ENCODE measurements at regions not wholly inside any gene's neighbourhood (a gene's known extent, or its start where the extent isn't known, plus 50 kb on each side); places are given as distances from the start of the nearest gene placed in this dataset.

DNA sequence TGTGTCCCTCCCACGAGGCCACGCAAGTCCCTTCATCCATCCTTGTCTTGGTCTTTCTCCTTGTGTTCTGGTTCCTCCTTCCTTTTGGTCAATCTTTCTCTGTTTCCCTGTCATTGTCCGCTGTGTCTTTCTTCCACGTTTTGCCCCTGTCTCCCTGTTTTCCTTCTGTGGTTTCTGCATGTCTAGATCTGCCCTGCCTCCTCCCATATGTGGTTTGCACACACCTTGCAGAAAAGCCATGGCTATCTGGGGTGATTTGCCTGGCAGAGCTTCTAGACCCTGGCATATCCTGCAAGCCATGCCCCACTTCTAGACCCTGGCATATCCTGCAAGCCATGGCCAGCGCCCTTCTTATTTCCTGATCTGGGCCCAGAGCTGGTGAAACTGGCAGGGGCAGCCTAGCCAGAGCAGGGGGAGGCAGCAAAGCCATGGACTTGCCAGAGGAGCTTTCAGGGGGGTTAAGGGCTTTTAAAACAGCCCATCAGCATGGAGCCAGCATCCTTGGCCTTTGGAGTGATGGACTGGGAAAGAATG is 131.6 kb upstream of the NECTIN1 start:
- TF ChIP-seq POLR2AphosphoS5 (IDR thresholded peaks at IDR 0.05), result no peak
- TF ChIP-seq EP300 (IDR thresholded peaks at IDR 0.05), result no peak
- no peak for TF ChIP-seq POLR2A (IDR thresholded peaks at IDR 0.05)
- TF ChIP-seq, protein P1, sequence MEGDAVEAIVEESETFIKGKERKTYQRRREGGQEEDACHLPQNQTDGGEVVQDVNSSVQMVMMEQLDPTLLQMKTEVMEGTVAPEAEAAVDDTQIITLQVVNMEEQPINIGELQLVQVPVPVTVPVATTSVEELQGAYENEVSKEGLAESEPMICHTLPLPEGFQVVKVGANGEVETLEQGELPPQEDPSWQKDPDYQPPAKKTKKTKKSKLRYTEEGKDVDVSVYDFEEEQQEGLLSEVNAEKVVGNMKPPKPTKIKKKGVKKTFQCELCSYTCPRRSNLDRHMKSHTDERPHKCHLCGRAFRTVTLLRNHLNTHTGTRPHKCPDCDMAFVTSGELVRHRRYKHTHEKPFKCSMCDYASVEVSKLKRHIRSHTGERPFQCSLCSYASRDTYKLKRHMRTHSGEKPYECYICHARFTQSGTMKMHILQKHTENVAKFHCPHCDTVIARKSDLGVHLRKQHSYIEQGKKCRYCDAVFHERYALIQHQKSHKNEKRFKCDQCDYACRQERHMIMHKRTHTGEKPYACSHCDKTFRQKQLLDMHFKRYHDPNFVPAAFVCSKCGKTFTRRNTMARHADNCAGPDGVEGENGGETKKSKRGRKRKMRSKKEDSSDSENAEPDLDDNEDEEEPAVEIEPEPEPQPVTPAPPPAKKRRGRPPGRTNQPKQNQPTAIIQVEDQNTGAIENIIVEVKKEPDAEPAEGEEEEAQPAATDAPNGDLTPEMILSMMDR (IDR thresholded peaks at IDR 0.05), result no peak
- DNase-seq (ENCODE audit: low spot score in 2 of 2), result no peak
- H3K9me3 ChIP-seq, result no peaks in the 10 kb centered on the region
- H3K4me1 ChIP-seq, result peaks cover 18% of the 10 kb centered on the region
- H3K27me3 ChIP-seq, result peaks cover 20% of the 10 kb centered on the region
- H3K36me3 ChIP-seq, result no peaks in the 10 kb centered on the region
- WGBS, result 70% methylated on average over 5 of the region's 5 CpGs
- H3K4me3 ChIP-seq, result no peak overlapping the region
- H3K27ac ChIP-seq, result no peak overlapping the region

DNA sequence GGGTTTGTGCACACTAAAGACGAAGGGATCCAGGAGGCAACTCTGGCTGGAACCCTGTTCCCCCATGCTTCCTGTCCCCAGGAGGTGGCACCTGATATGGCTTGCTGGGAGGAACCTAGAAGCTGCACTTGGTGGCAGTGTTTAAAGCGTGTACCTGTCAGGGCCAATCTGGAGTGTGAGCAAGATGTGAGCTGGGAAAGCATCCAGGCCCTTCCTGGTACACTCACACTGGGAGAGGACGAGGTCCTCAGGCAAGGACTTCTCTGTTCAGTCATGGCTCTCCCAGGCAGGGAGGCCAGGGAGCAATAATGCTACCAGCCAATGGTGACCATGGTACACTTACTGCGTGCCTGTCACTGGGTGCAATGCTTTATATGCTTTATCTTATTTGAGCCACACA is 130.7 kb upstream of the NECTIN1 start:
- TF ChIP-seq, protein P1 (IDR thresholded peaks at IDR 0.05), result no peak
- TF ChIP-seq POLR2A (IDR thresholded peaks at IDR 0.05), result no peak
- no peak for TF ChIP-seq EP300 (IDR thresholded peaks at IDR 0.05)
- TF ChIP-seq POLR2AphosphoS5 (IDR thresholded peaks at IDR 0.05), result no peak
- 69% methylated on average over 3 of the region's 4 CpGs for WGBS
- Histone ChIP-seq H3K27ac (no peak overlapping the region), H3K9me3 (no peaks in the 10 kb centered on the region), H3K4me1 (peaks cover 19% of the 10 kb centered on the region), H3K4me3 (no peak overlapping the region), H3K36me3 (no peaks in the 10 kb centered on the region), H3K27me3 (peaks cover 17% of the 10 kb centered on the region)
- no peak for DNase-seq (ENCODE audit: low spot score in 2 of 2)

DNA sequence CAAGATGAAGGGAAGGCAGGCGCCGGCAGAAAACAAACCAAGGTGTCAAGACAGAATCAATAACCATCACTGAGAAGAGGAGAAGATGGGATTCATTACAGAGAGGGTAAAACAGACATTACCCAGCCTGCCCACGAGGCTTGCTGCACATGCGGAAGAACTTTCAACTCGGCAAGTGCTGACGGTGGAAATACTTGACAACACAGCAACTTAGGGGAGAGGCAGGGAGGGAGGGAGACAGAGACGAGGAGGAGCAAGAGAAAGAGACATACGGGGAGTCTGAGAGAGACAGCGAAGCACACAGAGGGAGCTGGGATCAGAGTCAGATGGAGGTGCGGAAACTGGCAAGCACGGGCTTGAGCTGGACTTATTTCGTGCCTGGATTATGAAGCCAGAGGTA is 129.3 kb upstream of the NECTIN1 start:
- TF ChIP-seq POLR2A (IDR thresholded peaks at IDR 0.05), result no peak
- TF ChIP-seq EP300 (IDR thresholded peaks at IDR 0.05), result no peak
- no peak for TF ChIP-seq POLR2AphosphoS5 (IDR thresholded peaks at IDR 0.05)
- TF ChIP-seq, protein P1 (IDR thresholded peaks at IDR 0.05), result no peak
- Histone ChIP-seq H3K4me1 (peaks cover 23% of the 10 kb centered on the region), H3K36me3 (no peaks in the 10 kb centered on the region), H3K27me3 (peaks cover 20% of the 10 kb centered on the region), H3K4me3 (no peak overlapping the region), H3K27ac (no peak overlapping the region), H3K9me3 (no peaks in the 10 kb centered on the region)
- no peak for DNase-seq (ENCODE audit: low spot score in 2 of 2)
- WGBS, result 40% methylated on average over 12 of the region's 12 CpGs

DNA sequence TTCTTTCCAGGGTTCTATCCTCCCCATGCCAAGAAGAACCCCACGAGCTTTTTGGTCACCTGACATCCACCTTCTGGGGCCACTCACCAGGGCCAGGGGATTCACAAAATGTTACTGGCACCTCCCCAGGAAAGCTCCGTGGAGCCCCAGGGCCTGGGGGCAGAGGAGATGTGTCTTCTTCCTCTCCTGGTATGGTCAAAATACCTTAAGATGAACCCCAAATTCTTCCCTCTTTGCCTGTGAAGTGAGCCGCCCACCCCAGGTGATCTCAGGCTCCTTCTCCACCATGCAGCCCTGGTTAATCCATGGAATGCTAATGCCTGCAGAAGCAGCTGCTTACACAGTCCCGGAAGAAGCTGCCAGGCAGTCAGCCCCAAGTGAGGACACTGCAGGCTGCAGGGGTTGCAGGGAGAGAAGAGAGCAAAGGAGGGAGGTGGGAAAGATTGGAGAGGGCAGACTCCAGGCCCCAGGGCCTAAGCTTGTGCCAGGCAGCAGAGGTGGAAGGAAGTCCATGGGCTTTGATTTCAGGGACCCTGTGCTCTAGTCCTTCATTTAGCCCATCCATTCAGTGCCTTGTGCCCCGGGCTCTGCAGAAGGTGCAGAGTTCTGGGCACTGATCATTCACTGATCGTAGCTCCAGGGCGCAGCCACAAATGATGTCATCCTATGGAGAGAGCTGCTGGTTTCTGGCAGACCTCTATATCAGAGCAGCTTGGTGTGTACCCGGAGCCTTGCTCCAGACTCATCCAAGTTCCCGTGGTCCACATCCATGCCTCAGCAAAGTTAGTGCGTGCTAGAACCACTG is 127.9 kb upstream of the NECTIN1 start:
- Histone ChIP-seq H3K9me3 (no peaks in the 10 kb centered on the region), H3K27me3 (peaks cover 17% of the 10 kb centered on the region), H3K4me3 (no peak overlapping the region), H3K4me1 (peaks cover 23% of the 10 kb centered on the region), H3K27ac (no peak overlapping the region), H3K36me3 (no peaks in the 10 kb centered on the region)
- DNase-seq (ENCODE audit: low spot score in 2 of 2), result no peak
- no peak for TF ChIP-seq EP300 (IDR thresholded peaks at IDR 0.05)
- TF ChIP-seq POLR2AphosphoS5 (IDR thresholded peaks at IDR 0.05), result no peak
- TF ChIP-seq, protein P1 (IDR thresholded peaks at IDR 0.05), result no peak
- no peak for TF ChIP-seq POLR2A (IDR thresholded peaks at IDR 0.05)
- WGBS, result 81% methylated on average over 10 of the region's 10 CpGs

DNA sequence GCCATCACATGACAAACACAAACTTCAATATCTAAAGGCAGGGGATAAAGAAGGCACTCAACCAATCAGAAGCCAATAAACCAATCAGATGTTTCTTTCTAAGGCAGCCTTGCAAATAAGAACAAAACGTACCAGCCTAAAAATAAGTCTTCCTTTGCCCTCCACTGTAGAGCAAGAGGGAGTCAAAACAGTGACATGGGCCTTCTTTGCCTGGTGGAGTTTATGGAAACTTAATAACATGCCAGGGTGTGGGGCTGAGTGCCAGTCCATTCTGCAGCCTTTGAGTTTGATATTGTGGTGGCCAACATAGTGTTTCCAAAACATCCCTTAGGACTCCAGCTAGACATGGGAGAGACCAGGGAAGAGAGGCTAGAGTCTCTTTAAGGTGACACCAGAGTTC is 126.1 kb upstream of the NECTIN1 start:
- 81% methylated on average over 1 of the region's 1 CpG for WGBS
- Histone ChIP-seq H3K4me3 (no peak overlapping the region), H3K36me3 (no peaks in the 10 kb centered on the region), H3K9me3 (no peaks in the 10 kb centered on the region), H3K27me3 (peaks cover 17% of the 10 kb centered on the region), H3K27ac (no peak overlapping the region), H3K4me1 (peaks cover 17% of the 10 kb centered on the region)
- TF ChIP-seq, protein P1 (IDR thresholded peaks at IDR 0.05), result no peak
- TF ChIP-seq POLR2A (IDR thresholded peaks at IDR 0.05), result no peak
- TF ChIP-seq EP300 (IDR thresholded peaks at IDR 0.05), result no peak
- TF ChIP-seq POLR2AphosphoS5 (IDR thresholded peaks at IDR 0.05), result no peak
- no peak for DNase-seq (ENCODE audit: low spot score in 2 of 2)
